ENCODE measurements at regions not wholly inside any gene's neighbourhood (a gene's known extent, or its start where the extent isn't known, plus 50 kb on each side); places are given as distances from the start of the nearest gene placed in this dataset.

GRCh38 chr15:38818157-38818790 is 253.7 kb upstream of the RASGRP1 start:
- WGBS, 2 experiments (ENCODE audit: low coverage in 1 of 2, low lambda C conversion rate in 2 of 2, missing lambda C conversion rate in 2 of 2): 74 to 77% methylated on average over 9 of the region's 9 CpGs
- Histone ChIP-seq H3K9me2 (ENCODE audit: insufficient read depth) (no peaks in the 10 kb centered on the region), H3K9ac (no peak overlapping the region), H3F3A (ENCODE audit: insufficient read depth) (peaks cover 24% of the 10 kb centered on the region), H3K9me3 (ENCODE audit: low read depth) (no peaks in the 10 kb centered on the region), H3K27ac (peak overlapping the region; percentile 55), H2AFZ (no peak overlapping the region), H3K4me2 (ENCODE audit: unreplicated experiment) (no peak overlapping the region), H3K4me1 (ENCODE audit: insufficient read depth) (peaks cover 14% of the 10 kb centered on the region), H3K79me2 (ENCODE audit: insufficient read depth) (no peaks in the 10 kb centered on the region), H3K4me3 (no peak overlapping the region), H4K20me1 (ENCODE audit: insufficient read depth) (no peaks in the 10 kb centered on the region), H3K27me3 (replicated peaks; ENCODE audit: insufficient read depth) (no peaks in the 10 kb centered on the region), H3K36me3 (ENCODE audit: low read depth) (no peaks in the 10 kb centered on the region)
- TF ChIP-seq EZH2phosphoT487 (IDR thresholded peaks at IDR 0.05; ENCODE audit: insufficient read depth, low read depth) (no peak), EZH2 (IDR thresholded peaks at IDR 0.05; ENCODE audit: insufficient read depth, poor library complexity, severe bottlenecking) (no peak)
- in situ Hi-C loops (cut with MboI): no loop called here
- no peak for DNase-seq

DNA sequence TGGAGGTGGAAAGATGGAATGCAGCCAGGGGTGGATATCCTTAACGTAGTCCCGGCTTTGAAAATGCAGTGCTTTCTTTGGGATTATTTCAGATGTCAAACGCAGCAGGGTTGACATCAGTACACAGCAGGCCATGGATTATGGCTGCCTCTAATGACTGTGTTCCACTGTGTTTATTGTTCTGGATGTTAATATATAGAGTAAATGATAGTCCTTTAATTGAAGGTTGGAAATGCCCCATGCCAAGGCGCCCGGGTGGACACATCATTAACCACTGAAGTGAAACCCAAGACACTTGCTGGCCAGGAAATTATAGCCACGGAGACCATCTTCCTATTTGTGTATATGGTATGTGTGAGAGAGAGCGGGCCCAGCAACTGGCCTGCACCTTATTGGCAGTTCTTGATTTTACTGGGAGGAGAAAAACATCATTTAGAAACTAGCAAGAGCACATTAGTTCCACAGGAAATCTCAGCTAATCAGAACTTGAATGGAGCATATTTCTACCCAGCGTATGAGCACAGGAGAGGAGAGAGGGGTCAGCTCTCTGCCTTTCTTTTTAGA is 254.9 kb upstream of the RASGRP1 start:
- H3K9me3 ChIP-seq (ENCODE audit: low read depth): no peaks in the 10 kb centered on the region
- H3K27ac ChIP-seq: no peak overlapping the region
- H4K20me1 ChIP-seq (ENCODE audit: insufficient read depth): no peaks in the 10 kb centered on the region
- H2AFZ ChIP-seq: no peak overlapping the region
- WGBS, 2 experiments (ENCODE audit: low coverage in 1 of 2, low lambda C conversion rate in 2 of 2, missing lambda C conversion rate in 2 of 2): 89 to 92% methylated on average over 8 of the region's 8 CpGs
- TF ChIP-seq EZH2 (IDR thresholded peaks at IDR 0.05; ENCODE audit: insufficient read depth, poor library complexity, severe bottlenecking): no peak
- no peak for TF ChIP-seq EZH2phosphoT487 (IDR thresholded peaks at IDR 0.05; ENCODE audit: insufficient read depth, low read depth)
- no peaks in the 10 kb centered on the region for H3K36me3 ChIP-seq (ENCODE audit: low read depth)
- H3K4me1 ChIP-seq (ENCODE audit: insufficient read depth): peaks cover 14% of the 10 kb centered on the region
- no peaks in the 10 kb centered on the region for H3K79me2 ChIP-seq (ENCODE audit: insufficient read depth)
- H3K4me3 ChIP-seq: no peak overlapping the region
- no peak for DNase-seq
- H3K9me2 ChIP-seq (ENCODE audit: insufficient read depth): no peaks in the 10 kb centered on the region
- no peak overlapping the region for H3K9ac ChIP-seq
- peaks cover 33% of the 10 kb centered on the region for H3F3A ChIP-seq (ENCODE audit: insufficient read depth)
- H3K27me3 ChIP-seq (replicated peaks; ENCODE audit: insufficient read depth): no peaks in the 10 kb centered on the region
- in situ Hi-C loops (cut with MboI): no loop called here
- no peak overlapping the region for H3K4me2 ChIP-seq (ENCODE audit: unreplicated experiment)

DNA sequence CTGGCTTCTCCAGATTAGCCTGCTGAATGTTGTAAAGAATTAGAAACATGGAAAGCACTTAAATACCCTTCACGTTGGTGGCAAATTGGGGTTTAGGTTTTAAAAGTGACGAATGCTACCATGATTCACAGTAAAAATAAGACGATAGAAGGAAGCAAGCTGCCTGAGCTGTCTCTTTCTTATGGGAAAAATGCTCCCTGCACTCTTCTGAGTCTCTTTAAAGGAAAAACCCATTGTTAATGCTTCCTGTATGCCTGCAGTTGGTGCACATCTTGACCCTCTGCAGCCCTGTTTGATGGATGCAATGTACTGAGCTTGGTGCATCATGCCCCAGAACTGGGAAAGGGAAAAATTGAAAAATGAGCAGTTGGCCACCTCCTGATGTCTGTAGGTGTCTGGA is 258.6 kb upstream of the RASGRP1 start:
- Histone ChIP-seq H3K27ac (no peak overlapping the region), H3K9me3 (ENCODE audit: low read depth) (no peaks in the 10 kb centered on the region), H4K20me1 (ENCODE audit: insufficient read depth) (no peaks in the 10 kb centered on the region), H3K4me1 (ENCODE audit: insufficient read depth) (peaks cover 15% of the 10 kb centered on the region), H3K36me3 (ENCODE audit: low read depth) (no peaks in the 10 kb centered on the region), H3K79me2 (ENCODE audit: insufficient read depth) (no peaks in the 10 kb centered on the region), H3K9ac (no peak overlapping the region), H3K9me2 (ENCODE audit: insufficient read depth) (no peaks in the 10 kb centered on the region), H2AFZ (peak overlapping the region; percentile 5; the same call in 1 of the 2 replicates), H3K4me3 (no peak overlapping the region), H3K27me3 (replicated peaks; ENCODE audit: insufficient read depth) (no peaks in the 10 kb centered on the region), H3F3A (ENCODE audit: insufficient read depth) (peaks cover 34% of the 10 kb centered on the region), H3K4me2 (ENCODE audit: unreplicated experiment) (no peak overlapping the region)
- 71 to 80% methylated on average over 3 of the region's 3 CpGs for WGBS, 2 experiments (ENCODE audit: low coverage in 1 of 2, low lambda C conversion rate in 2 of 2, missing lambda C conversion rate in 2 of 2)
- in situ Hi-C loops (cut with MboI): no loop called here
- no peak for TF ChIP-seq EZH2 (IDR thresholded peaks at IDR 0.05; ENCODE audit: insufficient read depth, poor library complexity, severe bottlenecking)
- no peak for TF ChIP-seq EZH2phosphoT487 (IDR thresholded peaks at IDR 0.05; ENCODE audit: insufficient read depth, low read depth)
- no peak for DNase-seq

- no peak overlapping the region for H2AFZ ChIP-seq
- TF ChIP-seq EZH2 (IDR thresholded peaks at IDR 0.05; ENCODE audit: insufficient read depth, poor library complexity, severe bottlenecking) (no peak), EZH2phosphoT487 (IDR thresholded peaks at IDR 0.05; ENCODE audit: insufficient read depth, low read depth) (no peak)
- WGBS, 2 experiments (ENCODE audit: low coverage in 1 of 2, low lambda C conversion rate in 2 of 2, missing lambda C conversion rate in 2 of 2): 78 to 95% methylated on average over 3 of the region's 3 CpGs
- no peak overlapping the region for H3K9ac ChIP-seq
- peaks cover 27% of the 10 kb centered on the region for H3K4me1 ChIP-seq (ENCODE audit: insufficient read depth)
- H3K27ac ChIP-seq: no peak overlapping the region
- H3K9me2 ChIP-seq (ENCODE audit: insufficient read depth): no peaks in the 10 kb centered on the region
- no peak overlapping the region for H3K4me2 ChIP-seq (ENCODE audit: unreplicated experiment)
- no peak for DNase-seq
- no peaks in the 10 kb centered on the region for H4K20me1 ChIP-seq (ENCODE audit: insufficient read depth)
- H3K4me3 ChIP-seq: no peak overlapping the region
- no peaks in the 10 kb centered on the region for H3K79me2 ChIP-seq (ENCODE audit: insufficient read depth)
- no peaks in the 10 kb centered on the region for H3K36me3 ChIP-seq (ENCODE audit: low read depth)
- H3K27me3 ChIP-seq (replicated peaks; ENCODE audit: insufficient read depth): no peaks in the 10 kb centered on the region
- H3K9me3 ChIP-seq (ENCODE audit: low read depth): no peaks in the 10 kb centered on the region
- peaks cover 40% of the 10 kb centered on the region for H3F3A ChIP-seq (ENCODE audit: insufficient read depth)
- in situ Hi-C loops (cut with MboI): no loop called here
Observed at GRCh38 chr15:38824719-38825118, 260.1 kb upstream of the RASGRP1 start.
